GM21423 (cell line): ENCODE measurements at regions not wholly inside any gene's neighbourhood (a gene's known extent, or its start where the extent isn't known, plus 50 kb on each side); places are given as distances from the start of the nearest gene placed in this dataset.
"Not testable (repeated sequence)": the region's sequence is repeated elsewhere in the genome, so short reads cannot be mapped to it uniquely, and the experiment has no call there.

Source experiments
- ATAC-seq: cut with Tn5 transposase; IDR thresholded peaks from one replicate; pipeline ENCODE4 v1.9.1; 2021; ENCODE audit warnings: mild to moderate bottlenecking, moderate library complexity; ENCODE audit not compliant: unreplicated experiment

- no peak for ATAC-seq
Observed at GRCh38 chr6:140269591-140270165, 895.2 kb upstream of the CITED2 start.

- no peak for ATAC-seq
Observed at GRCh38 chr6:140264431-140264830, 890.0 kb upstream of the CITED2 start.

GRCh38 chr6:140258302-140258701, 883.9 kb upstream of the CITED2 start:
- ATAC-seq = not testable (repeated sequence)

- no peak for ATAC-seq
Observed at GRCh38 chr6:140256248-140256647, 881.8 kb upstream of the CITED2 start.

- no peak for ATAC-seq
Observed at GRCh38 chr6:140253096-140253495, 878.6 kb upstream of the CITED2 start.

GRCh38 chr6:140252099-140252498, 877.7 kb upstream of the CITED2 start:
- no peak for ATAC-seq

- no peak for ATAC-seq
Observed at GRCh38 chr6:140245296-140246040, 871.0 kb upstream of the CITED2 start.

- ATAC-seq = no peak
Observed at GRCh38 chr6:140237251-140237650, 862.8 kb upstream of the CITED2 start.

- no peak for ATAC-seq
Observed at GRCh38 chr6:140236732-140237131, 862.3 kb upstream of the CITED2 start.

GRCh38 chr6:140230282-140230681, 855.8 kb upstream of the CITED2 start:
- no peak for ATAC-seq

- ATAC-seq = no peak
Observed at GRCh38 chr6:140228491-140228890, 854.0 kb upstream of the CITED2 start.

- ATAC-seq = no peak
Observed at GRCh38 chr6:140226637-140227036, 852.2 kb upstream of the CITED2 start.

GRCh38 chr6:140225701-140226436, 851.4 kb upstream of the CITED2 start:
- no peak for ATAC-seq

- ATAC-seq = no peak
Observed at GRCh38 chr6:140217283-140217682, 842.8 kb upstream of the CITED2 start.

GRCh38 chr6:140209775-140210174, 835.3 kb upstream of the CITED2 start:
- no peak for ATAC-seq

- ATAC-seq = no peak
Observed at GRCh38 chr6:140208286-140208685, 833.8 kb upstream of the CITED2 start.

GRCh38 chr6:140205795-140206593, 831.5 kb upstream of the CITED2 start:
- no peak for ATAC-seq

GRCh38 chr6:140204154-140204553, 829.7 kb upstream of the CITED2 start:
- no peak for ATAC-seq

- no peak for ATAC-seq
Observed at GRCh38 chr6:140203661-140204147, 829.3 kb upstream of the CITED2 start.

GRCh38 chr6:140202964-140203515, 828.6 kb upstream of the CITED2 start:
- ATAC-seq = no peak
